Ammon's horn (tissue), 1 donor: ENCODE measurements at regions not wholly inside any gene's neighbourhood (a gene's known extent, or its start where the extent isn't known, plus 50 kb on each side); places are given as distances from the start of the nearest gene placed in this dataset.

Experiments
- DNase-seq: peaks from one replicate; pipeline ENCODE4 v3.0.0-alpha.2; 2016; ENCODE audit warnings: low spot score

GRCh38 chr14:53464376-53464775 is 311.3 kb upstream of the DDHD1 start:
- DNase-seq, result no peak

- no peak for DNase-seq
These were observed 310.0 kb upstream of the DDHD1 start for GRCh38 chr14:53462931-53463778.

DNA sequence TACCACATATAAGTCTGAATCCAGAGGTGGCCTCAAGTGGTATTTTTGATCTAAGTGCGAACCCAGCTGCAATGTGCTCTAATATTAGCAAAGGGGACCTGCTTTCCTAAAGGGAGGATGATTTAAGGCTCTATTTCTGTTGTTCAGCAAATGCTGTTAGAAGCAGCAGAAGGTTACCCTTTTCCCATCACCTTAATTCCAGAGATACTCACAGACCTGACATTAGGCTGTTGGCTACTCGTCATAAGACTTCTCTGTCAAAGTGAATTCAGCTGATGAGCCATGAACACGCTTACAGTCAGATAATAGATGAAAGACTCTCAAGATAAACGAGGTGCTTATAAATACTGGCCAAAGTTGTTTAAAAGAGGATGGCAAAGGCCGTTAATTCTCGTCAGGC is 308.7 kb upstream of the DDHD1 start:
- no peak for DNase-seq

- DNase-seq, result no peak
These were observed 307.4 kb upstream of the DDHD1 start for GRCh38 chr14:53460544-53460943.

- DNase-seq, result no peak
These were observed 305.3 kb upstream of the DDHD1 start for GRCh38 chr14:53458368-53458814.

DNA sequence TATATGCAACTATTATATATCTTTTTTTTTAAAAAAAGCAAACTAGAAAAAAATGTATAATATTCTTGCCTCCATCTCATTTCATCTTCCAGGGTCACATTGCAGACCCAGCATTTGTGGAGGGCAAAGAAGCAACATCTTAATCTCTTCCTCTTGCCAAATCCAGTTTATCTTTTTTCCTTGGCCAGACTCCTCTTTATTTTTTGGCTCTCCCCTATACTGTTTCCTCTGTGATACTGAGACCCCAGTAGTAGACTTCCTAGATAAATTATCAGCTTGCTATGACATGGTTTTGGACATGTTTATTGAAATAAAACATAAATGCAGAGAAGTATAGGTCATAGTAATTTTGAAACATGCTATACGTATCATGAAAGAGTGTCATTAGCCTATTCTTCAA is 303.8 kb upstream of the DDHD1 start:
- DNase-seq, result no peak

- DNase-seq, result no peak
These were observed 299.0 kb upstream of the DDHD1 start for GRCh38 chr14:53452005-53452673.

DNA sequence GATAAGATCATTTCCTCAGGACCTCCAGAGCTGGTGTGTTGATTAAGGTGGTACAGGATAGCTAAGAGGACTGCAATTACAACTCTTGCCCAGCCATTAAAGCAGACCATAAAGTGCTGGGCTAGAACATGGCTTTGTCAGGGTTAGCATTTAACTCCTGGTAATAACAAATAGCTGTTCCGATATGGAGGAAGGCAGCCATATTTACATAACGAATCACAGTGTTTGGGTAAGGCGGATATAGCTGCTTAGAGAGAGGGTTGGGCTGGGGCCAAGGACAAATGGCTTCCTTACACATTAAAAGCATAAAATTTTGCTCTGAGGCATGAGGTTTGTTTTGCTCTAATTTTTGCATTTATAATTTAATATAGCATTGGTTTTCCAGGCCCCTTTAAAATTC is 297.7 kb upstream of the DDHD1 start:
- DNase-seq, result no peak

GRCh38 chr14:53448682-53449081 is 295.6 kb upstream of the DDHD1 start:
- DNase-seq, result no peak

DNA sequence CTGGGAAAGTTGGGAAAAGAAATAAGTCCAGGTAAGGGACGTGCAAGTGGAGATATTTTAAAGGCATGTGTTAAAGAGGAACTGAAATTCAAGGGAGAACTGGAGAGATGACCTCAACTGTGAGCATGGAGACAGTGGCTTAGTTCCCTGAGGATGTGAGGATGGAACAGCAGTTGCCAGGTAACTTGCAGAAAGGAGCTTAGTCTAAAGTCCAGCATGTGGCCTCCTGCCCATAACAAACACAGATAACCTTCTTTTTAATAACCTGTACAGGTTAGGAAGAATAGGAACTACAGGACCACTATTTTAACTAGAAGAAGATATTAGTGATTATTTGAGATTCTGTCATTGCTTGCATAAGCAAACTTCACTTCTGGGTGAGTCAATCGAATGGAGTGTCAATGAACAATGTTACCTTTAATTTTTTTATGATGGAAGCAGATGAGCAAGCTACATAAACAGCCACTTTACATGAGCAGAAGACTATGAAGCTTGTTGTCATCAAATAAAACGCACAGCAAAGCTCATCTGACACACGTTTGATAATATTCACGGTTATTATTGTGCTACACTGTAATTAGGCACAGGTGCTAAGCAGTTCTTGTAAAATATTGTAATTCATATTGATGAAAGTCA is 291.7 kb upstream of the DDHD1 start:
- DNase-seq, result no peak

DNA sequence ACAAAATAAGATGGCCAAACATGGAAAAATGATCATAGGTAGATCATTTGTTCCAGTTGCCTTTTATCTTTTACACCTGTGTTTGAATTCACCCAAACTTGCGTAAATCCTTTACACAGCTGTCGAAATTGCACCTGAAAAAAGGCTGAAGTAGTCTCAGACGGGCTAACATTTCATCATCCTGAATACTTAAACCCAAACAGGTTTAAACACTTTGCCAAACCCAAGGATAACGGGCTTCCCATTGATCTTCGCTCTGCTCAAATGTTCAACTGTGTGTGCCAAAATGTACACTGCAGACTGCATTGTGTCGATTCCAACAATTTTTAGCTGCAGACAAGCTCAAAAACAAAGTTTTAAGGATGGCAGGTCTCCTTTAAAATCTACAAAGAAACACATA is 288.7 kb upstream of the DDHD1 start:
- DNase-seq, result no peak

GRCh38 chr14:53437858-53438257 is 284.7 kb upstream of the DDHD1 start:
- no peak for DNase-seq

DNA sequence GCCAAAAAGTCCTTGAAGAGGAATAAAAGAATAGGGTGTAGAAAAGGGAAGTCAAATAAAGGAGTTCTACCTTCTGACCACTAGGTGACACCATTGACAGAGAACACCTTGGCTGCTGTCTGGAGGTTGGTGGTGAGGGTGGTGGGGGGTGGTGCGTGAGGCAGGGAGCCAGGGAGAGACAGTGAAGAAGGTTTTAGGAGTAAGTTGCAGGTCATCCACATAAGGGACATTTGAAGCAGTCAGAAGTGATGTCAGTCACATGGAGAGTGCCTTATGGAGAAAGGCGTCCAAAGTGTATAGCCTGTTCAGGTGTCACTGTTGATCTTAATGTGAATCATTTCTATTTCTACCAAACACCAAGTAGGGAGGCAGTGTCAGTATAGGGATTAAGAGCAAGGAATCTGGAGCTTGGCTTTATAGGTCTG is 279.3 kb upstream of the DDHD1 start:
- DNase-seq, result no peak

- no peak for DNase-seq
These were observed 277.7 kb upstream of the DDHD1 start for GRCh38 chr14:53430870-53431269.

DNA sequence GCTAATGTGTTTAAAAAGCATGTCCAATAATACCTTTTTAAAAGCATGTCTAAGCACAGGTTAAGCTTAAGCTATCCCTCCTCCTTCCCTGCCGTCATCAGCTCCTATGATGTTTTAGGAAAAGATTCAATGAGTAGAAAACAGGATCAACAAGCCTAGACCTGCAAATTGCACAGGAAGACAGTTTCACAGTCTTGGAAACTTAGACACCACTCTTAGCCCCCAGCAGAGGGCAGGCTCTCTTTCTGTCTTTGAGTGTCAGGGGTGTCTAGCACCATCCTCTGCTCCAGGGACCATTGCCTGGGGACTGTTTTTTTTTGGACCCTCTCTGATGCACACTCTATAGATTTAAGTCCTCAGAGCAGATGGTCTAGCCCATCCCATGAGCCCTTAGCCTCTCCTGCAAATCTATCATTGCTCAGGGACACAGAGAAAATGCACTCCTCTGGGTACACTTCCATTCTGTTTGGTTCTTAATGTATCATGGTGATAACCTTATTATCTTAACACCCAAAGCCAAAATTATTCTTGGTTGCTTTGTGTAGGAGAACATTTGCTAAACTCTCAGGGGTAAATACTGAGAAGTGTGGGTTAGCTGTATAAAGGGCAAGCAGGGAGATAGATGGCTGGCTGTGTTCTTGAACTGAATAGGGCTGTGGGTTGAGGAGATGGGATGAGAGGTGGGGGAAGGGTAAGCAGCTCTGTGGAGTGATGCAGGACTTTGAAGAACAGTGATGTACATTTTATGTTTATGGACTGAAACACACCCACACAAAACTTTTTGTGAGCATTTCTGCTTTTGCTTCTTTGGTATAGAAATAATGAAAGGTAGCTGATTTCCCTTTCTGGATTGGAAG is 259.9 kb upstream of the DDHD1 start:
- DNase-seq, result no peak

DNA sequence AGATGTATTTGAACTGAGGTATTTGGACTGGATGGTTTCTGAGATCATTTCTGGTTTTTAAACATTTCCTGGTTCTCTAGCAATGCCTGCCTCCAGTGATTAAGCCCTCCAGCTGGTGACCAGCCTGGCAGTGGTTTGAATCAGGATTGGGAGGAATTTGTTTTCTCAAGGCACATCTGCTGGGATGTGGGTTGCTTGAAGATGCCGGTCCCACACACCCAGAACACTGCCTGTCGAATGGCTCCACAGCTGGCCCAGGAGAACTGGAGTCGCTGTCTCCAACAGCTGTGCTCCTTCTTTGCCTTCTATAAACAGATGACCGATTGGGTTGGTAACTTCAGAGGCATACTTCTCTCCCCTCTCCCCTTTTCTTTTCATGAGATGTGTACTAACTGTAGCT is 258.0 kb upstream of the DDHD1 start:
- no peak for DNase-seq

DNA sequence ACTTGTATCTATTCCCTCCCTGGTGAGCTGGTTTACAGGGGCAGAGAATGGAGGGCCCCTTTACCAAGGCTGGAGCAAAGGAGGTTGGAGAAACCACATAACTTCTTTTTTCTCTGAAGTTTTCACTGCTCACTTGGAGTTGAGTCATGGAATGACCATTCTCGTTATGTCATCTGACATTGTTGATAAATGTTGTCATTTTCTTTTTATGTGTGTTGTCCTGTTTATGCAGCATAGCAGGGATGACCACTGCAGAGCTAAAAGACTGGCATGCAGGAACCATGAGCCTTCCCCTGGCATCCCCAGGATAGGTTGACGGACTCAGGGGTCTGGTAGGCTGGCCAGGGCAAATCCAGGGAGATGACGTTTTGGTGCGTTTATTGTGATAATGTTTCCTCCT is 256.8 kb upstream of the DDHD1 start:
- no peak for DNase-seq

GRCh38 chr14:53409289-53409688 is 256.2 kb upstream of the DDHD1 start:
- DNase-seq, result no peak

DNA sequence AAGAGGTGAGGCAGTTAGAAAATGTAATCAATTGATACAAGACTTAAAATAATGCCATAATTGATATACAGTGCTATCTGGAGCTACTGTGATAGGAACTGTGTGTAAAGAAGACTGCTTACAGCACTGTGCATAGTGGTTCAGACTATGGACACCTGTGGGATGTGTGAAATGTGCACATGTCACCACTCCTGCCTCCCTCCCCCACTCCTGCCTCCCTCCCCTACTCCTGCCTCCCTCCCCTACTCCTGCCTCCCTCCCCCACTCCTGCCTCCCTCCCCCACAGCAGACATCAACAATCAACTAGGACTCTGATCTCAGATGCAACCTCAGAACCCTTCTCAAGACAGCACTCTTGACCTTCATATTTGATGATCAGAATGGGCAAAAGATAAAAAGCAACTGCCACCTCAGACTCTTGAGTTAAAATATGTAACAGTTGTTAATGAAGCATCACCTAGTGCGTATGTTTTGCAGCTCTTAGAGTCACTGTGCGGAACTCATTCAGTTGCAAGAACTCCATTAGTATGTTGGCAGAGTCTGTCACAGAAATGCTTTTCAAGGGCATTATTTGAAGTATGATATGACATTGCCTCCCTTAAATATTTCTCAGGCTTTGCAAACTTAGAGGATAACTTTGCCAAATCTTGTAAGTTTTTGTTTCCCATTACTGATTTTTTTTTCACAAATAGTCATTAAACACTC is 255.2 kb upstream of the DDHD1 start:
- no peak for DNase-seq

- DNase-seq, result no peak
These were observed 253.4 kb upstream of the DDHD1 start for GRCh38 chr14:53406519-53406918.

GRCh38 chr14:53401646-53402045 is 248.5 kb upstream of the DDHD1 start:
- no peak for DNase-seq
